ENCODE measurements at regions not wholly inside any gene's neighbourhood (a gene's known extent, or its start where the extent isn't known, plus 50 kb on each side); places are given as distances from the start of the nearest gene placed in this dataset.

DNA sequence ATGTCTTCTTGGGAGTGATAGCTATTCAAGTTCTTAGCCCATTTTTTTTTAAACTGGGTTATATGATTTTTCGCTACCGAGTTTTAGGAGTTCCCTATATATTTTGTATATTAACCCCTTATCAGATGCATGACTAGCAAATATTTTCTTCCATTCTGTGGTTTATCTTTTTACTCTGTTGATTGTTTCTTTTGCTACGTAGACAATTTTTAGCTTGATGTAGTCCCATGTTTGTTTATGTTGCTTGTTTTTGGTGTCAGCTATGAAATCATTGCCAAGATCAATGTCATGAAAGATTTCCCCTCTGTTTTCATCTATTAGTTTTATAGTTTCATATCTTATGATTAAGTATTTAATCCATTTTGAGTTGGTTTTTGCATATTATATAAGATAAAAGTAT, 480.5 kb downstream of the CDH11 start:
- no peaks in the 10 kb centered on the region for H3K27me3 Mint-ChIP-seq (ENCODE audit: unreplicated experiment)
- DNase-seq (ENCODE audit: extremely low spot score, unreplicated experiment): no peak
- H3K4me3 Mint-ChIP-seq (ENCODE audit: unreplicated experiment): no peak overlapping the region
- TF ChIP-seq, protein P1, sequence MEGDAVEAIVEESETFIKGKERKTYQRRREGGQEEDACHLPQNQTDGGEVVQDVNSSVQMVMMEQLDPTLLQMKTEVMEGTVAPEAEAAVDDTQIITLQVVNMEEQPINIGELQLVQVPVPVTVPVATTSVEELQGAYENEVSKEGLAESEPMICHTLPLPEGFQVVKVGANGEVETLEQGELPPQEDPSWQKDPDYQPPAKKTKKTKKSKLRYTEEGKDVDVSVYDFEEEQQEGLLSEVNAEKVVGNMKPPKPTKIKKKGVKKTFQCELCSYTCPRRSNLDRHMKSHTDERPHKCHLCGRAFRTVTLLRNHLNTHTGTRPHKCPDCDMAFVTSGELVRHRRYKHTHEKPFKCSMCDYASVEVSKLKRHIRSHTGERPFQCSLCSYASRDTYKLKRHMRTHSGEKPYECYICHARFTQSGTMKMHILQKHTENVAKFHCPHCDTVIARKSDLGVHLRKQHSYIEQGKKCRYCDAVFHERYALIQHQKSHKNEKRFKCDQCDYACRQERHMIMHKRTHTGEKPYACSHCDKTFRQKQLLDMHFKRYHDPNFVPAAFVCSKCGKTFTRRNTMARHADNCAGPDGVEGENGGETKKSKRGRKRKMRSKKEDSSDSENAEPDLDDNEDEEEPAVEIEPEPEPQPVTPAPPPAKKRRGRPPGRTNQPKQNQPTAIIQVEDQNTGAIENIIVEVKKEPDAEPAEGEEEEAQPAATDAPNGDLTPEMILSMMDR (IDR thresholded peaks at IDR 0.05): no peak
- H3K27ac Mint-ChIP-seq (ENCODE audit: unreplicated experiment): no peak overlapping the region
- peaks cover 2% of the 10 kb centered on the region for H3K36me3 Mint-ChIP-seq (ENCODE audit: unreplicated experiment)
- peaks cover 4% of the 10 kb centered on the region for H3K4me1 Mint-ChIP-seq (ENCODE audit: unreplicated experiment)
- peaks cover 4% of the 10 kb centered on the region for H3K9me3 Mint-ChIP-seq (ENCODE audit: unreplicated experiment)

DNA sequence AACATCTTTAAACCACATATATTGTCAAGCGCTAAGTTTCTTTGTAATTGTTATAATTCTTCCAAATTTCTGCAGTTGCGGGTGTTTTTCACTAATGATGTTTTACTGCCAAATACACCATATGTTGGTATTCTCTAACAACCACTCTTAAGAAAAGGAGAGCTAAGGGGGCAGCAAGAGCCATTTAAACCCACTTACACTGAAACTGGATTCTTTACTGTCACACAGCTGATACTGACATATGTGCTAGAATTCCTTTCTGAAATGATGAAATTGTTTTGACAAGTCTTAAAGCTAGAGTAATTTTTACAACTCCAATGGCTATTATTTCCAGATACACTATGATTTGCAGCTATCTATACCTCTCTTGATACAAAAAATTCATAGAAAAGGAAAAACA, 483.1 kb downstream of the CDH11 start:
- peaks cover under 1% of the 10 kb centered on the region for H3K36me3 Mint-ChIP-seq (ENCODE audit: unreplicated experiment)
- DNase-seq (ENCODE audit: extremely low spot score, unreplicated experiment): no peak
- no peaks in the 10 kb centered on the region for H3K27me3 Mint-ChIP-seq (ENCODE audit: unreplicated experiment)
- H3K4me3 Mint-ChIP-seq (ENCODE audit: unreplicated experiment): no peak overlapping the region
- H3K4me1 Mint-ChIP-seq (ENCODE audit: unreplicated experiment): peaks cover 4% of the 10 kb centered on the region
- H3K9me3 Mint-ChIP-seq (ENCODE audit: unreplicated experiment): peaks cover 4% of the 10 kb centered on the region
- TF ChIP-seq, protein P1 (IDR thresholded peaks at IDR 0.05): no peak
- H3K27ac Mint-ChIP-seq (ENCODE audit: unreplicated experiment): no peak overlapping the region

DNA sequence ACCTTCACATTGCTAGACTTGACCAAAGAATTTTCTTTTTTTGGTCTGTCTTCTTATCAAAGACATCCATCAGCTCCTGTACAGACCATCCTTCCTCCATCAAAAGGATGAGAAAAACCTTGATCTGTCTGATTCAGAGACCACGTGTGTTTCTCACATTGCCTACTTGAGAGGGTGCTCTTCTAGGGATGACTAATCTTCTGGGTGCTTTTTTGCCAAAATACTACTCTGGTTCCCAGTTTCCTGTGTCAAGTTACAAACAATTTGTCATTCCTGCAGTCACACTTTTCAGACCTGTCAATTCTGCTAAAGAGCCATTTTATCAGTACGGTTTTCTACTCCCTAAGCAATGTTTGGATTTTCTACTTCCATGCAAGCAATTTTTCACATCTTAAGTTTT, 492.2 kb downstream of the CDH11 start:
- TF ChIP-seq, protein P1 (IDR thresholded peaks at IDR 0.05): no peak
- DNase-seq (ENCODE audit: extremely low spot score, unreplicated experiment): no peak
- peaks cover 2% of the 10 kb centered on the region for H3K9me3 Mint-ChIP-seq (ENCODE audit: unreplicated experiment)

DNA sequence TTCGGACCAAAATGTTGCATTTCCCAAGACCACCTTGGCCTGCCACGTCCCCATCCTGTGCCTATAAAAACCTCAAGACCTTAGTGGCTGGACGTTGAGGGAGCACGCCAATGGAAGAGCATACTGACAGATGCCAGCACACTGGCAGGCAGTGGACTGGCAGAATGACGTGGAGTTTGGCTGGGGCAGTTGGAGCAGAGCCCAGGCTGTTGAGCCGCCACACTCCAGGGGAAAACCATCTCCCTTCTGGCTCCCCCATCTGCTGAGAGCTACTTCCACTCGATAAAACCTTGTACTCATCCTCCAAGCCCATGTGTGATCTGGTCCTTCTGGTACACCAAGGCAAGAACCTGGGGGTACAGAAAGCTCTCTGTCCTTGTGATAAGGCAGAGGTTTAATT, 494.1 kb downstream of the CDH11 start:
- no peak overlapping the region for H3K4me3 Mint-ChIP-seq (ENCODE audit: unreplicated experiment)
- peaks cover 15% of the 10 kb centered on the region for H3K9me3 Mint-ChIP-seq (ENCODE audit: unreplicated experiment)
- peaks cover 4% of the 10 kb centered on the region for H3K4me1 Mint-ChIP-seq (ENCODE audit: unreplicated experiment)
- H3K27ac Mint-ChIP-seq (ENCODE audit: unreplicated experiment): no peak overlapping the region
- H3K27me3 Mint-ChIP-seq (ENCODE audit: unreplicated experiment): no peaks in the 10 kb centered on the region
- H3K36me3 Mint-ChIP-seq (ENCODE audit: unreplicated experiment): peaks cover 3% of the 10 kb centered on the region
- TF ChIP-seq, protein P1 (IDR thresholded peaks at IDR 0.05): no peak
- DNase-seq (ENCODE audit: extremely low spot score, unreplicated experiment): no peak

More for the DNA sequence above, 492.2 kb downstream of the CDH11 start:
- Mint-ChIP-seq H3K4me1 (ENCODE audit: unreplicated experiment) (peaks cover 4% of the 10 kb centered on the region), H3K27me3 (ENCODE audit: unreplicated experiment) (no peaks in the 10 kb centered on the region), H3K36me3 (ENCODE audit: unreplicated experiment) (peaks cover 2% of the 10 kb centered on the region), H3K27ac (ENCODE audit: unreplicated experiment) (peak overlapping the region; percentile 38), H3K4me3 (ENCODE audit: unreplicated experiment) (no peak overlapping the region)

DNA sequence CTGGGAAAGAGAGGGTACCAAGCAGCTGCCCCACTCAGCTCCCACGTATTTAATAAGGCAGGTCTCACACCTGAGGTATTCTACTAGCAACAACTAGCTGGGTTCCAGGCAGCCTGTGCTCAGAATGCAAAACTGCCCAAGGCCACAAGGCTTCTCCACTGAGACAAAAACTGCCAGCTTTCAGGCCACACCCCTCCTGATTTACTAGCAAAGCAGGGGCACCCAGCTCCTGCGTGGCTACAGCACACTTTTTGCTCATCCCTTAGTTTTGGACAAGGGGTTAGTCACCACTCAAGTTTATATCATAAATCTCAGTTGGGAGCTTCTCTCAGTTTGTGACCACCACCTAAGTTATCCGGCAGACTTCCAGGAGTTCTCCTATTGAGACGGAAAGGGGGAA, 494.6 kb downstream of the CDH11 start:
- Mint-ChIP-seq H3K4me1 (ENCODE audit: unreplicated experiment) (peaks cover 4% of the 10 kb centered on the region), H3K27me3 (ENCODE audit: unreplicated experiment) (no peaks in the 10 kb centered on the region), H3K9me3 (ENCODE audit: unreplicated experiment) (peaks cover 15% of the 10 kb centered on the region), H3K4me3 (ENCODE audit: unreplicated experiment) (no peak overlapping the region), H3K27ac (ENCODE audit: unreplicated experiment) (no peak overlapping the region), H3K36me3 (ENCODE audit: unreplicated experiment) (peaks cover 3% of the 10 kb centered on the region)
- DNase-seq (ENCODE audit: extremely low spot score, unreplicated experiment): no peak
- TF ChIP-seq, protein P1 (IDR thresholded peaks at IDR 0.05): peak; percentile 8
